ENCODE measurements at regions not wholly inside any gene's neighbourhood (a gene's known extent, or its start where the extent isn't known, plus 50 kb on each side); places are given as distances from the start of the nearest gene placed in this dataset.

- Histone ChIP-seq H3K36me3 (no peaks in the 10 kb centered on the region), H3K9me3 (no peaks in the 10 kb centered on the region), H3K4me1 (no peaks in the 10 kb centered on the region), H3K4me3 (no peak overlapping the region), H3K27ac (no peak overlapping the region), H3K27me3 (no peaks in the 10 kb centered on the region)
- TF ChIP-seq CTCF (IDR thresholded peaks at IDR 0.05) = no peak
- ATAC-seq (no peak), DNase-seq (no peak)
- intact Hi-C loops (cut with DNase I) = no loop called here
Measured at GRCh38 chr16:26532456-26532855, 534.3 kb upstream of the C16orf82 start.

- Histone ChIP-seq H3K27ac (no peak overlapping the region), H3K36me3 (no peaks in the 10 kb centered on the region), H3K4me1 (no peaks in the 10 kb centered on the region), H3K4me3 (no peak overlapping the region), H3K9me3 (no peaks in the 10 kb centered on the region), H3K27me3 (no peaks in the 10 kb centered on the region)
- TF ChIP-seq CTCF (IDR thresholded peaks at IDR 0.05) = no peak
- DNase-seq (no peak), ATAC-seq (no peak)
- intact Hi-C loops (cut with DNase I) = no loop called here
Measured at GRCh38 chr16:26542198-26542597, 524.5 kb upstream of the C16orf82 start.

- H3K9me3 ChIP-seq = no peaks in the 10 kb centered on the region
- intact Hi-C loops (cut with DNase I) = no loop called here
Measured at GRCh38 chr16:26546573-26546972, 520.2 kb upstream of the C16orf82 start.

GRCh38 chr16:26547681-26548080 is 519.0 kb upstream of the C16orf82 start:
- H3K9me3 ChIP-seq = no peaks in the 10 kb centered on the region
- no peak for DNase-seq
- no peaks in the 10 kb centered on the region for H3K27me3 ChIP-seq
- H3K4me3 ChIP-seq = no peak overlapping the region
- H3K36me3 ChIP-seq = no peaks in the 10 kb centered on the region
- no peak for ATAC-seq
- intact Hi-C loops (cut with DNase I) = no loop called here
- no peak overlapping the region for H3K27ac ChIP-seq
- TF ChIP-seq CTCF (IDR thresholded peaks at IDR 0.05) = no peak
- H3K4me1 ChIP-seq = no peaks in the 10 kb centered on the region

More at GRCh38 chr16:26546573-26546972, 520.2 kb upstream of the C16orf82 start:
- Histone ChIP-seq H3K27ac (no peak overlapping the region), H3K4me1 (no peaks in the 10 kb centered on the region), H3K36me3 (no peaks in the 10 kb centered on the region), H3K27me3 (no peaks in the 10 kb centered on the region), H3K4me3 (no peak overlapping the region)
- TF ChIP-seq CTCF (IDR thresholded peaks at IDR 0.05) = no peak
- ATAC-seq = no peak
- no peak for DNase-seq

GRCh38 chr16:26550111-26550610 is 516.6 kb upstream of the C16orf82 start:
- Histone ChIP-seq H3K27me3 (no peaks in the 10 kb centered on the region), H3K27ac (no peak overlapping the region), H3K36me3 (no peaks in the 10 kb centered on the region), H3K9me3 (no peaks in the 10 kb centered on the region), H3K4me1 (no peaks in the 10 kb centered on the region), H3K4me3 (no peak overlapping the region)
- DNase-seq (no peak), ATAC-seq (no peak)
- intact Hi-C loops (cut with DNase I) = no loop called here
- no peak for TF ChIP-seq CTCF (IDR thresholded peaks at IDR 0.05)

- H3K9me3 ChIP-seq = no peaks in the 10 kb centered on the region
- no peaks in the 10 kb centered on the region for H3K4me1 ChIP-seq
- DNase-seq (no peak), ATAC-seq (no peak)
- no peak for TF ChIP-seq CTCF (IDR thresholded peaks at IDR 0.05)
- H3K27ac ChIP-seq = no peak overlapping the region
- no peaks in the 10 kb centered on the region for H3K27me3 ChIP-seq
- intact Hi-C loops (cut with DNase I) = no loop called here
- no peak overlapping the region for H3K4me3 ChIP-seq
- H3K36me3 ChIP-seq = no peaks in the 10 kb centered on the region
Measured at GRCh38 chr16:26554030-26554429, 512.7 kb upstream of the C16orf82 start.

Data from upper lobe of right lung (tissue), 1 donor.